ENCODE measurements at regions not wholly inside any gene's neighbourhood (a gene's known extent, or its start where the extent isn't known, plus 50 kb on each side); places are given as distances from the start of the nearest gene placed in this dataset.

GRCh38 chr2:238727585-238728329 lies 120.1 kb upstream of the TWIST2 start:
- TF ChIP-seq CREB1 (IDR thresholded peaks at IDR 0.05; ENCODE audit: low read depth) (no peak), EP300 (IDR thresholded peaks at IDR 0.05; ENCODE audit: borderline replicate concordance) (no peak), FOXM1 (IDR thresholded peaks at IDR 0.05; ENCODE audit: borderline replicate concordance, low read depth) (no peak), TEAD4 (IDR thresholded peaks at IDR 0.05) (no peak), REST (IDR thresholded peaks at IDR 0.05; ENCODE audit: low read depth) (no peak), TAF1 (IDR thresholded peaks at IDR 0.05; ENCODE audit: low read depth) (no peak), MAX (IDR thresholded peaks at IDR 0.05) (no peak), RAD21 (IDR thresholded peaks at IDR 0.05; ENCODE audit: low read depth) (no peak)

Measured in Ishikawa (cell line).